ENCODE measurements at regions not wholly inside any gene's neighbourhood (a gene's known extent, or its start where the extent isn't known, plus 50 kb on each side); places are given as distances from the start of the nearest gene placed in this dataset.

- Histone ChIP-seq H3K4me3 (ENCODE audit: low read depth, low read length, poor library complexity, severe bottlenecking) (no peak overlapping the region), H3K9me3 (ENCODE audit: low read depth, low read length, poor library complexity, severe bottlenecking) (no peaks in the 10 kb centered on the region), H3K27ac (ENCODE audit: low read depth, low read length, poor library complexity, severe bottlenecking) (no peak overlapping the region), H3K36me3 (ENCODE audit: insufficient read depth, low read length, poor library complexity, severe bottlenecking) (no peaks in the 10 kb centered on the region), H3K4me1 (ENCODE audit: insufficient read depth, low read length, poor library complexity, severe bottlenecking) (no peaks in the 10 kb centered on the region), H3K27me3 (replicated peaks; ENCODE audit: insufficient read depth, low read depth, low read length, poor library complexity) (no peaks in the 10 kb centered on the region)
- no TSS peak for BruUV-seq (replicated peaks)
- TF ChIP-seq CTCF (conservative IDR thresholded peaks at IDR 0.05; ENCODE audit: low read depth, low read length), result no peak
- no peak for TF ChIP-seq EZH2 (IDR thresholded peaks at IDR 0.05; ENCODE audit: borderline replicate concordance, low read depth, low read length, poor library complexity, severe bottlenecking)
- DNase-seq (ENCODE audit: low spot score), result no peak
- CTCF ChIA-PET, result no interaction called here
- POLR2A ChIA-PET (ENCODE audit: low non-redundant PET), result no interaction called here
- intact Hi-C loops (cut with micrococcal nuclease; ENCODE audit: unreplicated experiment), result no loop called here
Observed at GRCh38 chr15:95405447-95405846, 925.1 kb upstream of the NR2F2 start.

- Histone ChIP-seq H3K27me3 (replicated peaks; ENCODE audit: insufficient read depth, low read depth, low read length, poor library complexity) (no peaks in the 10 kb centered on the region), H3K27ac (ENCODE audit: low read depth, low read length, poor library complexity, severe bottlenecking) (no peak overlapping the region), H3K4me3 (ENCODE audit: low read depth, low read length, poor library complexity, severe bottlenecking) (no peak overlapping the region), H3K4me1 (ENCODE audit: insufficient read depth, low read length, poor library complexity, severe bottlenecking) (no peaks in the 10 kb centered on the region), H3K36me3 (ENCODE audit: insufficient read depth, low read length, poor library complexity, severe bottlenecking) (no peaks in the 10 kb centered on the region), H3K9me3 (ENCODE audit: low read depth, low read length, poor library complexity, severe bottlenecking) (no peaks in the 10 kb centered on the region)
- POLR2A ChIA-PET (ENCODE audit: low non-redundant PET), result no interaction called here
- TF ChIP-seq EZH2 (IDR thresholded peaks at IDR 0.05; ENCODE audit: borderline replicate concordance, low read depth, low read length, poor library complexity, severe bottlenecking) (no peak), CTCF (conservative IDR thresholded peaks at IDR 0.05; ENCODE audit: low read depth, low read length) (no peak)
- DNase-seq (ENCODE audit: low spot score), result no peak
- CTCF ChIA-PET, result no interaction called here
- intact Hi-C loops (cut with micrococcal nuclease; ENCODE audit: unreplicated experiment), result no loop called here
- no TSS peak for BruUV-seq (replicated peaks)
Observed at GRCh38 chr15:95407534-95407933, 923.0 kb upstream of the NR2F2 start.

GRCh38 chr15:95409211-95409610 is 921.3 kb upstream of the NR2F2 start:
- Histone ChIP-seq H3K27me3 (replicated peaks; ENCODE audit: insufficient read depth, low read depth, low read length, poor library complexity) (no peaks in the 10 kb centered on the region), H3K36me3 (ENCODE audit: insufficient read depth, low read length, poor library complexity, severe bottlenecking) (no peaks in the 10 kb centered on the region), H3K4me3 (ENCODE audit: low read depth, low read length, poor library complexity, severe bottlenecking) (no peak overlapping the region), H3K9me3 (ENCODE audit: low read depth, low read length, poor library complexity, severe bottlenecking) (no peaks in the 10 kb centered on the region), H3K27ac (ENCODE audit: low read depth, low read length, poor library complexity, severe bottlenecking) (no peak overlapping the region), H3K4me1 (ENCODE audit: insufficient read depth, low read length, poor library complexity, severe bottlenecking) (no peaks in the 10 kb centered on the region)
- ChIA-PET POLR2A (ENCODE audit: low non-redundant PET) (no interaction called here), CTCF (no interaction called here)
- BruUV-seq (replicated peaks), result no TSS peak
- no peak for TF ChIP-seq CTCF (conservative IDR thresholded peaks at IDR 0.05; ENCODE audit: low read depth, low read length)
- TF ChIP-seq EZH2 (IDR thresholded peaks at IDR 0.05; ENCODE audit: borderline replicate concordance, low read depth, low read length, poor library complexity, severe bottlenecking), result no peak
- intact Hi-C loops (cut with micrococcal nuclease; ENCODE audit: unreplicated experiment), result no loop called here
- no peak for DNase-seq (ENCODE audit: low spot score)
